ENCODE measurements at regions not wholly inside any gene's neighbourhood (a gene's known extent, or its start where the extent isn't known, plus 50 kb on each side); places are given as distances from the start of the nearest gene placed in this dataset.

GRCh38 chr7:106573125-106573663 is 87.8 kb downstream of the CCDC71L start:
- Histone ChIP-seq H3K27ac (ENCODE audit: low read depth in 2 of 2, low read length in 2 of 2) (no peak overlapping the region), H3K9me3 (ENCODE audit: control insufficient read depth in 2 of 3, insufficient read depth in 1 of 3, low read length in 3 of 3) (no peaks in the 10 kb centered on the region), H3K9ac (ENCODE audit: low read length in 3 of 3) (no peak overlapping the region), H3K4me1 (ENCODE audit: control insufficient read depth in 2 of 3, insufficient read depth in 2 of 3, low read depth in 1 of 3, low read length in 3 of 3) (no peaks in the 10 kb centered on the region), H3K36me3 (ENCODE audit: control insufficient read depth in 2 of 3, insufficient read depth in 3 of 3, low read length in 3 of 3) (no peaks in the 10 kb centered on the region), H3K4me3 (ENCODE audit: low read length in 3 of 3) (no peak overlapping the region), H3K27me3 (ENCODE audit: control insufficient read depth, insufficient read depth, low read length) (no peaks in the 10 kb centered on the region)
- no peak for TF ChIP-seq CTCF (IDR thresholded peaks at IDR 0.05; ENCODE audit: borderline replicate concordance, extremely low read depth, insufficient read depth)
- intact Hi-C loops (cut with DNase I) = no loop called here
- no peak for FAIRE-seq
- no peak for DNase-seq

- Histone ChIP-seq H3K36me3 (ENCODE audit: control insufficient read depth in 2 of 3, insufficient read depth in 3 of 3, low read length in 3 of 3) (no peaks in the 10 kb centered on the region), H3K27ac (ENCODE audit: low read depth in 2 of 2, low read length in 2 of 2) (no peak overlapping the region), H3K4me3 (ENCODE audit: low read length in 3 of 3) (no peak overlapping the region), H3K9ac (ENCODE audit: low read length in 3 of 3) (no peak overlapping the region), H3K4me1 (ENCODE audit: control insufficient read depth in 2 of 3, insufficient read depth in 2 of 3, low read depth in 1 of 3, low read length in 3 of 3) (no peaks in the 10 kb centered on the region), H3K9me3 (ENCODE audit: control insufficient read depth in 2 of 3, insufficient read depth in 1 of 3, low read length in 3 of 3) (no peaks in the 10 kb centered on the region), H3K27me3 (ENCODE audit: control insufficient read depth, insufficient read depth, low read length) (no peaks in the 10 kb centered on the region)
- DNase-seq (no peak), FAIRE-seq (no peak)
- TF ChIP-seq CTCF (IDR thresholded peaks at IDR 0.05; ENCODE audit: borderline replicate concordance, extremely low read depth, insufficient read depth) = no peak
- intact Hi-C loops (cut with DNase I) = no loop called here
Measured at GRCh38 chr7:106572394-106573124, 88.4 kb downstream of the CCDC71L start.

GRCh38 chr7:106571563-106571962 is 89.4 kb downstream of the CCDC71L start:
- H3K4me3 ChIP-seq (ENCODE audit: low read length in 3 of 3) = no peak overlapping the region
- H3K9ac ChIP-seq (ENCODE audit: low read length in 3 of 3) = no peak overlapping the region
- FAIRE-seq (no peak), DNase-seq (no peak)
- no peak overlapping the region for H3K27ac ChIP-seq (ENCODE audit: low read depth in 2 of 2, low read length in 2 of 2)
- no peak for TF ChIP-seq CTCF (IDR thresholded peaks at IDR 0.05; ENCODE audit: borderline replicate concordance, extremely low read depth, insufficient read depth)
- no peaks in the 10 kb centered on the region for H3K36me3 ChIP-seq (ENCODE audit: control insufficient read depth in 2 of 3, insufficient read depth in 3 of 3, low read length in 3 of 3)
- no peaks in the 10 kb centered on the region for H3K4me1 ChIP-seq (ENCODE audit: control insufficient read depth in 2 of 3, insufficient read depth in 2 of 3, low read depth in 1 of 3, low read length in 3 of 3)
- H3K27me3 ChIP-seq (ENCODE audit: control insufficient read depth, insufficient read depth, low read length) = no peaks in the 10 kb centered on the region
- intact Hi-C loops (cut with DNase I) = no loop called here
- H3K9me3 ChIP-seq (ENCODE audit: control insufficient read depth in 2 of 3, insufficient read depth in 1 of 3, low read length in 3 of 3) = no peaks in the 10 kb centered on the region
